NT2/D1 (cell line): ENCODE measurements at regions not wholly inside any gene's neighbourhood (a gene's known extent, or its start where the extent isn't known, plus 50 kb on each side); places are given as distances from the start of the nearest gene placed in this dataset.

Source experiments
- DNase-seq: peaks from one replicate; pipeline ENCODE4 v3.0.0-alpha.2; 2011; ENCODE audit warnings: low read depth, low spot score
- H3K27me3 ChIP-seq: 2 replicates; pipeline ENCODE4 v1.6.0; 2011; ENCODE audit warnings: mild to moderate bottlenecking; ENCODE audit not compliant: insufficient read length, insufficient read depth
- H3K36me3 ChIP-seq: 2 replicates; pipeline ENCODE4 v1.6.1; 2011; ENCODE audit warnings: mild to moderate bottlenecking, low read length, mixed read lengths; ENCODE audit not compliant: insufficient read depth, insufficient read length
- H3K4me1 ChIP-seq: 2 replicates; pipeline ENCODE4 v1.5.1; 2011; ENCODE audit not compliant: insufficient read depth, insufficient read length
- H3K4me3 ChIP-seq: 2 replicates; pipeline ENCODE4 v1.5.1; 2011; ENCODE audit warnings: low read depth; ENCODE audit not compliant: insufficient read length
- H3K9ac ChIP-seq: 2 replicates; pipeline ENCODE4 v1.6.0; 2011; ENCODE audit warnings: low read depth; ENCODE audit not compliant: insufficient read length
- H3K9me3 ChIP-seq: 2 replicates; pipeline ENCODE4 v1.5.1; 2011; ENCODE audit warnings: mild to moderate bottlenecking, low read length; ENCODE audit not compliant: insufficient read depth
- SUZ12 ChIP-seq: IDR thresholded peaks from 2 replicates; pipeline ENCODE4 v1.6.1; 2011; ENCODE audit not compliant: insufficient read length, insufficient read depth; ENCODE audit errors: extremely low read depth
- YY1 ChIP-seq: IDR thresholded peaks from 2 replicates; pipeline ENCODE4 v1.6.1; 2011; ENCODE audit not compliant: insufficient read length, insufficient read depth
- ZNF274 ChIP-seq: IDR thresholded peaks from 2 replicates; pipeline ENCODE4 v1.6.1; 2011; ENCODE audit warnings: mild to moderate bottlenecking, low read depth, low read length

DNA sequence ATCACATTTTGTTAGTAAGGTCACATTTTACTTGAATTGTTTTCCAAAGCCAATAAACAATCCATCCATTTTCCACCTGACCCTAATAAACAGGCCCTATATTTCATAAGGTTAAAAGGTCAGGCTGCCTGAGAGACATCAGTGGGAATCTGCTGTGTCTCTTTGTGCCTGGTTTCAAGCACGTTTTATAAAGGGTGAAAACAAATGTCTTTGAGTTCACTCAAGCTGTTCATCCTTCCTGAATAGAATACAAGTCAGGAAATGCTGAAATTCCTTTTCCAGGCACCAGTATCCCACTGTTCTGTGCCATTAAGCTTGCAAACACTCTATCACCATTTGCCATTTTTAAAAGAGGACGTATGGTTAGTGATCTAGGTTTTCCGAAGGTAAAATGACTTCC is 67.5 kb upstream of the SPATA13 start:
- no peaks in the 10 kb centered on the region for H3K9me3 ChIP-seq
- DNase-seq: no peak
- no peak overlapping the region for H3K9ac ChIP-seq
- no peaks in the 10 kb centered on the region for H3K27me3 ChIP-seq
- no peak overlapping the region for H3K4me3 ChIP-seq
- H3K4me1 ChIP-seq: no peaks in the 10 kb centered on the region
- TF ChIP-seq ZNF274 (no peak), SUZ12 (no peak), YY1 (no peak)
- no peaks in the 10 kb centered on the region for H3K36me3 ChIP-seq

DNA sequence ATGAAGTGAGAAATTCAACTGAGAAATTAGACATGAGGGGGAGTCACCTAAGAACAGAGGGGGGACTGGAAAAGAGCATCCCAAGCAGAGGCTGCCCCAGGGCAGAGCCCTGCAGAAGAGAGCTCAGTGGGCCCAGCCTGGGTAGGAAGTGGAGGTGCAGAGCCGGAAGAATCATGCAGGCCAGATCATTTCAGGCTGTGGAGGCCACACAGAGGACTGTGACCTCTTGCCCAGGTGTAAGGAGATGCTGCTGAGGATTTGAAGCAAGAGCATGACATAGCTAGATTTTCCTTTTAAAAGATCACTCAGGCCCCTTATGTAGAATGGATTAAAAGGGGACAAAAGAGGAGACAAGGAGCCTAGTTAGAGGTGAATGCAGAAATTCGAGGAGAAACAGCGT is 63.9 kb upstream of the SPATA13 start:
- DNase-seq: no peak
- Histone ChIP-seq H3K36me3 (no peaks in the 10 kb centered on the region), H3K4me3 (no peak overlapping the region), H3K27me3 (no peaks in the 10 kb centered on the region), H3K4me1 (no peaks in the 10 kb centered on the region), H3K9me3 (no peaks in the 10 kb centered on the region), H3K9ac (no peak overlapping the region)
- TF ChIP-seq YY1 (no peak), ZNF274 (no peak), SUZ12 (no peak)

DNA sequence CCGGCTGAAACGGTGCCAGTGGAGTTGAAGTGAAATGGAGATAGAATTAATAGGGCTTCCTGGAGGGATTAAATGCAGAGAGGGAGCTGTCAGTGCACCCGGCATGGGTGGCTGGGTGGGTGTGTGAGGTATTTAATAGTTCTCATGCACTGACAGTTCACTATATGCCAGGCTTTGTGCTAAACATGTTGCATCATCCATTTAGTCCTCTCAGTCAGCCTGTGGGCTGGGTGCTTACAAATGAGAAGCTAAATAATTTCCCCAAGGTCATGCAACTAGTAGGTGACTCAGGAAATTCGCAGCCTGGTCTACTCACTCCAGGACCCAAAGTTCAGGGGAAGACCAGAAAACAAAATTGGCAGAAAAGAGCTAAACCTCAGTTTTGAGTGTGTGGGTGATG is 63.5 kb upstream of the SPATA13 start:
- no peak for DNase-seq

DNA sequence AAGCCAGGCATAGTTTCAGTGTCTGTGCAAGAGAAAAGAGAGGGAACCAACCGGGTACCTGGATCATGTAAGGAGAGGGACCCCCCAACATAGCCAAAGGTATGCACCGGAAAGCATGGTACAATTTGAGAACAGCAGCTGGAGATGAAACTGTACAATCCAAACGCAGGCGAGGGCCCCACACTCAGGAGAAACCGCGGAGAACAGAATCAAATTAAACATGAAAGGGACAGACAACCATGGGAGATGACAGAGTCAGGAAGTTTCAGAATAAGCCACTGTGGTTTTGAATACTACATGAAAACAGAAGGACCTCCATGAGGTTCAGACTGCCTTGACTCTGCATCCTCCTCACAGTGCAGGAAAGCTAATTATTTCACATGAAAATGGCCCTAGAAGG is 62.9 kb upstream of the SPATA13 start:
- no peaks in the 10 kb centered on the region for H3K36me3 ChIP-seq
- TF ChIP-seq YY1: no peak
- TF ChIP-seq ZNF274: no peak
- no peak for TF ChIP-seq SUZ12
- H3K4me1 ChIP-seq: no peaks in the 10 kb centered on the region
- no peaks in the 10 kb centered on the region for H3K9me3 ChIP-seq
- no peak for DNase-seq
- H3K27me3 ChIP-seq: no peaks in the 10 kb centered on the region
- no peak overlapping the region for H3K4me3 ChIP-seq
- no peak overlapping the region for H3K9ac ChIP-seq

More for the DNA sequence above, 63.5 kb upstream of the SPATA13 start:
- H3K27me3 ChIP-seq: no peaks in the 10 kb centered on the region
- H3K9me3 ChIP-seq: no peaks in the 10 kb centered on the region
- H3K36me3 ChIP-seq: no peaks in the 10 kb centered on the region
- H3K9ac ChIP-seq: no peak overlapping the region
- no peak overlapping the region for H3K4me3 ChIP-seq
- TF ChIP-seq YY1 (no peak), ZNF274 (no peak), SUZ12 (no peak)
- H3K4me1 ChIP-seq: no peaks in the 10 kb centered on the region

DNA sequence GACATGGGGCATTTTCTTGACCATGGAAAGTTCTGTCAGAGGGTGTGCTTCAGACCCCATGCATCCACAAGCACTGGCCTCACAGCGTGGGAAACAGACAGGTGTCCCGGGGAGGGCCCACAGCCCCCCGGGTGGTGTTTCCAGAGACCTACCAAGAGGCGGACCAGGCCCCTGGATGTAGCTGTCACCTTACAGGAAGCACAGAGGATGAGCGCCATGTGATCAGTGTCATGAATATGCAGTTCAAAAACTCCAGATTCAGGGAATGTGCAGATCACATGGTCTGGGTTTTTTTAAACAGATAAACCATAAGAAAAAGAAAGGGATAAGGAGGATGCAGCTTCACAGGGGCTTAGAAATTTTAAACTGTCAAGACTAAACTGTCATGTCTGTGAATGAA is 61.0 kb upstream of the SPATA13 start:
- H3K9me3 ChIP-seq: no peaks in the 10 kb centered on the region
- no peaks in the 10 kb centered on the region for H3K27me3 ChIP-seq
- DNase-seq: no peak
- H3K4me3 ChIP-seq: no peak overlapping the region
- H3K36me3 ChIP-seq: no peaks in the 10 kb centered on the region
- no peak overlapping the region for H3K9ac ChIP-seq
- no peaks in the 10 kb centered on the region for H3K4me1 ChIP-seq
- TF ChIP-seq ZNF274: no peak
- no peak for TF ChIP-seq SUZ12
- no peak for TF ChIP-seq YY1

DNA sequence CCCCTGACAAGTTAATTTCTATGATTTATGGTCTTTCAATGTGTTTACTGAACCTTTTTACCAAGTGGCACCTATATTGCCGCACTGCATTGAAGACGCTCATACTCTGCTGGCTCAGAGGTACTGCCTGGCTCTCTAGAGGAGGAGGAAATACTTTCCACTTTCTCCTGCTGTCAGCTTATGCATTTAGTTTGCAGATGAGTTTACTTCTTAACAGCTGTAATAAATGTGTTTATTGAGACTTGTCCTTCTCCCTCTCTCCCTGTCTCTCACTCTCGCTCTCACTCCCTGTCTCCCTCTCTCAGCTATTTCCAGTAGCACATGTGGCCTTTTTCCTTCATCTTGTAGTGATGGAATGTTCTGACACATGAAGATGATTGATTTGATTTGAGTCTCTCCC is 60.3 kb upstream of the SPATA13 start:
- Histone ChIP-seq H3K9me3 (no peaks in the 10 kb centered on the region), H3K4me3 (no peak overlapping the region), H3K27me3 (no peaks in the 10 kb centered on the region), H3K4me1 (no peaks in the 10 kb centered on the region), H3K36me3 (no peaks in the 10 kb centered on the region), H3K9ac (no peak overlapping the region)
- TF ChIP-seq YY1 (no peak), SUZ12 (no peak), ZNF274 (no peak)
- no peak for DNase-seq

DNA sequence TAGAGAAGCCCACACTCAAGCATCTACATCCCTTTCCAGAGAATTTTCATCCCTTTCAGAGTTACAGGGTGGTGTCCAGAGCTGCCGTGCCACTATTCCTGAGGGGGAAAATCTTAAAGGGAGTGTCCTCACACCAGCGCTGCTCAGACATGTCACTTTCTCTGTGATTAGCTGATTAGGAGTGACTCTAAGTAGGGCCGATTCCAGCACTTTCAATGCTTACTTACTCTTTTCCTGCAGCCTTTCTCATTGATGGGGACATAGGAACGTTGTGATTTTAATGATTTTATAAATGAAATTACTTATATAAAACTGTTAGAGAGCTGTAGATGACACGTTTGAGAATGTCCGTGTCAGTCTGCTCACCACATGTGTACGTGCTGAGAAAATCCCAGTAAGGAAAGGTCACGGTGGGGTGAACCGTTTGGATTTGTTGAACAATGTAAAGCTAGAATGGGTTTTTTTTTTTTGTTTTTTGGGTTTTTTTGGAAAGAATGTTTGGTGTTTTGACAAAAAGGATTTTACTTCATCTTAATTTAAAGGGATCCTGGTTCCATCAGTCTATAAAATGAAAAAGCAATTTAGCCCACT is 56.6 kb upstream of the SPATA13 start:
- TF ChIP-seq YY1 (no peak), ZNF274 (no peak), SUZ12 (no peak)
- Histone ChIP-seq H3K4me1 (no peaks in the 10 kb centered on the region), H3K36me3 (no peaks in the 10 kb centered on the region), H3K27me3 (no peaks in the 10 kb centered on the region), H3K9ac (no peak overlapping the region), H3K9me3 (no peaks in the 10 kb centered on the region), H3K4me3 (no peak overlapping the region)
- DNase-seq: no peak
